ENCODE measurements at regions not wholly inside any gene's neighbourhood (a gene's known extent, or its start where the extent isn't known, plus 50 kb on each side); places are given as distances from the start of the nearest gene placed in this dataset.

GRCh38 chr2:226220511-226220910, 579.1 kb downstream of the IRS1 start:
- TF ChIP-seq POLR2AphosphoS5 (IDR thresholded peaks at IDR 0.05; ENCODE audit: low read depth, low read length) (no peak), POLR2A (IDR thresholded peaks at IDR 0.05; ENCODE audit: low read depth, low read length) (no peak)

Data from GM12892 (cell line).